ENCODE measurements at regions not wholly inside any gene's neighbourhood (a gene's known extent, or its start where the extent isn't known, plus 50 kb on each side); places are given as distances from the start of the nearest gene placed in this dataset.

DNA sequence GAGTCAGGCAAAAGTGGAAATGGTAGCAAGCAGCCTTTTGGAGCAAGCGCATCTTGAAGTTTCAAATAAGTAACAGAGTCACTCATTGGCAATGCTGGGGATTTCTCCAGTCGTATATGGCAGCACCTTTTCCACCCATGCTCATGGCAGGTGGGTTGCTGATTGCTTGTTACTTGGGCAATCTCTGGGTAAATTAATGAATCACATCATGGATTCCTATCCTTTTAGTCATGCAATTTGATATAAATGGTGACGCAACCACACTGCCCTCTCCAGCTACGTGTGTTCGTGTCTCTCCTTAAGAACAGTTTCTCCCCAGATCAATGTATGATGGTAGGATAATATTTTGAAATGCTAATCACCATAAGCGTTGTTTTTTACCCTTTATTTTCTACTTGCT is 339.9 kb upstream of the KCNH8 start:
- TF ChIP-seq, protein P1, sequence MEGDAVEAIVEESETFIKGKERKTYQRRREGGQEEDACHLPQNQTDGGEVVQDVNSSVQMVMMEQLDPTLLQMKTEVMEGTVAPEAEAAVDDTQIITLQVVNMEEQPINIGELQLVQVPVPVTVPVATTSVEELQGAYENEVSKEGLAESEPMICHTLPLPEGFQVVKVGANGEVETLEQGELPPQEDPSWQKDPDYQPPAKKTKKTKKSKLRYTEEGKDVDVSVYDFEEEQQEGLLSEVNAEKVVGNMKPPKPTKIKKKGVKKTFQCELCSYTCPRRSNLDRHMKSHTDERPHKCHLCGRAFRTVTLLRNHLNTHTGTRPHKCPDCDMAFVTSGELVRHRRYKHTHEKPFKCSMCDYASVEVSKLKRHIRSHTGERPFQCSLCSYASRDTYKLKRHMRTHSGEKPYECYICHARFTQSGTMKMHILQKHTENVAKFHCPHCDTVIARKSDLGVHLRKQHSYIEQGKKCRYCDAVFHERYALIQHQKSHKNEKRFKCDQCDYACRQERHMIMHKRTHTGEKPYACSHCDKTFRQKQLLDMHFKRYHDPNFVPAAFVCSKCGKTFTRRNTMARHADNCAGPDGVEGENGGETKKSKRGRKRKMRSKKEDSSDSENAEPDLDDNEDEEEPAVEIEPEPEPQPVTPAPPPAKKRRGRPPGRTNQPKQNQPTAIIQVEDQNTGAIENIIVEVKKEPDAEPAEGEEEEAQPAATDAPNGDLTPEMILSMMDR (IDR thresholded peaks at IDR 0.05) = no peak
- TF ChIP-seq EZH2phosphoT487 (IDR thresholded peaks at IDR 0.05) (no peak), EZH2 (IDR thresholded peaks at IDR 0.05) (no peak)

Data from neural progenitor cell (in vitro differentiated cells).